Panc1 (cell line): ENCODE measurements at regions not wholly inside any gene's neighbourhood (a gene's known extent, or its start where the extent isn't known, plus 50 kb on each side); places are given as distances from the start of the nearest gene placed in this dataset.

Source experiments
- ATAC-seq: fragments of 200-7000 bp; cut with Tn5 transposase; 2 replicates; pipeline ENCODE4 v1.9.1; 2020; ENCODE audit warnings: mild to moderate bottlenecking, moderate library complexity
- BruUV-seq: library from RNA; stranded (reverse); fragments of 400-500 nt; replicated peaks from 2 replicates; lab custom pipeline; 2021; lab: Mats Ljungman, UMichigan
- CTCF ChIA-PET: fragments of 300-600 bp; sonication (Branson Sonifier 250); formaldehyde crosslinking; loops from one replicate; lab custom pipeline; 2022; ENCODE audit warnings: antibody characterized with exemption; lab: Charles Lee
- POLR2A ChIA-PET: fragments of 300-600 bp; sonication (Branson Sonifier 250); formaldehyde crosslinking; loops from one replicate; lab custom pipeline; 2022; ENCODE audit warnings: antibody characterized with exemption; lab: Charles Lee
- DNase-seq: peaks from one replicate; pipeline ENCODE4 v3.0.0-alpha.2; 2010; ENCODE audit warnings: low read depth, low spot score
- H3K27ac ChIP-seq: 2 replicates; pipeline ENCODE4 v1.5.1; 2011; ENCODE audit warnings: mild to moderate bottlenecking, low read length, inconsistent platforms
- H3K27me3 ChIP-seq: fragments of 200-500 bp; sonication (Bioruptor generic); 2 replicates; pipeline ENCODE4 v1.6.0; 2014; ENCODE audit warnings: low read length, inconsistent platforms; ENCODE audit not compliant: control insufficient read depth, insufficient read depth
- H3K36me3 ChIP-seq: fragments of 200-500 bp; sonication (Bioruptor generic); 2 replicates; pipeline ENCODE4 v1.5.1; 2014; ENCODE audit warnings: inconsistent platforms, mild to moderate bottlenecking, low read length, moderate library complexity; ENCODE audit not compliant: control insufficient read depth, insufficient read depth
- H3K4me1 ChIP-seq: 2 replicates; pipeline ENCODE4 v1.5.1; 2011; ENCODE audit warnings: inconsistent platforms, mild to moderate bottlenecking, low read length, moderate library complexity; ENCODE audit not compliant: control insufficient read depth, insufficient read depth
- H3K4me3 ChIP-seq, 2 experiments: 2 replicates each; pipeline ENCODE4 v1.5.1; 2011 to 2012; ENCODE audit warnings: low read depth in 2 of 2, low read length in 2 of 2, mild to moderate bottlenecking in 2 of 2, inconsistent platforms in 1 of 2, moderate library complexity in 1 of 2
- H3K9me3 ChIP-seq: fragments of 200-500 bp; sonication (Bioruptor generic); 2 replicates; pipeline ENCODE4 v1.5.1; 2014; ENCODE audit warnings: low read depth, mild to moderate bottlenecking, inconsistent platforms, low read length, moderate library complexity; ENCODE audit not compliant: control insufficient read depth, insufficient read depth
- POLR2AphosphoS5 ChIP-seq: IDR thresholded peaks from 2 replicates; pipeline ENCODE4 v1.6.1; 2012; ENCODE audit warnings: mild to moderate bottlenecking, low read depth, low read length, moderate library complexity
- SIN3A ChIP-seq: IDR thresholded peaks from 2 replicates; pipeline ENCODE4 v1.6.1; 2012; ENCODE audit warnings: low read depth, mild to moderate bottlenecking, low read length, moderate library complexity, borderline replicate concordance; ENCODE audit not compliant: insufficient read depth
- TCF7L2 ChIP-seq: IDR thresholded peaks from 2 replicates; pipeline ENCODE4 v1.6.1; 2011; ENCODE audit warnings: mild to moderate bottlenecking, low read depth, low read length, inconsistent platforms
- in situ Hi-C: cut with HindIII; loops from 2 replicates; pipeline ENCODE4 v1.10.0; 2016; ENCODE audit warnings: low sequenced_read_pairs, low pct_unique_long_range_greater_than_20kb
- intact Hi-C: fragments of 100-400 bp; cut with micrococcal nuclease; formaldehyde crosslinking; loops from one replicate; pipeline ENCODE4 v1.10.0; 2022; ENCODE audit not compliant: unreplicated experiment
- TF ChIP-seq, protein P1 (sequence below), 2 experiments: IDR thresholded peaks; 2 replicates each; pipeline ENCODE4 v1.6.1; 2011 to 2012; ENCODE audit warnings: low read depth in 2 of 2, control low read depth in 1 of 2, low read length in 1 of 2, mild to moderate bottlenecking in 1 of 2, moderate library complexity in 1 of 2; ENCODE audit not compliant: insufficient read depth in 1 of 2
- TF ChIP-seq, protein P2 (sequence below): fragments of 450-650 bp; IDR thresholded peaks from 2 replicates; pipeline ENCODE4 v1.5.1; 2017; ENCODE audit warnings: mild to moderate bottlenecking

DNA sequence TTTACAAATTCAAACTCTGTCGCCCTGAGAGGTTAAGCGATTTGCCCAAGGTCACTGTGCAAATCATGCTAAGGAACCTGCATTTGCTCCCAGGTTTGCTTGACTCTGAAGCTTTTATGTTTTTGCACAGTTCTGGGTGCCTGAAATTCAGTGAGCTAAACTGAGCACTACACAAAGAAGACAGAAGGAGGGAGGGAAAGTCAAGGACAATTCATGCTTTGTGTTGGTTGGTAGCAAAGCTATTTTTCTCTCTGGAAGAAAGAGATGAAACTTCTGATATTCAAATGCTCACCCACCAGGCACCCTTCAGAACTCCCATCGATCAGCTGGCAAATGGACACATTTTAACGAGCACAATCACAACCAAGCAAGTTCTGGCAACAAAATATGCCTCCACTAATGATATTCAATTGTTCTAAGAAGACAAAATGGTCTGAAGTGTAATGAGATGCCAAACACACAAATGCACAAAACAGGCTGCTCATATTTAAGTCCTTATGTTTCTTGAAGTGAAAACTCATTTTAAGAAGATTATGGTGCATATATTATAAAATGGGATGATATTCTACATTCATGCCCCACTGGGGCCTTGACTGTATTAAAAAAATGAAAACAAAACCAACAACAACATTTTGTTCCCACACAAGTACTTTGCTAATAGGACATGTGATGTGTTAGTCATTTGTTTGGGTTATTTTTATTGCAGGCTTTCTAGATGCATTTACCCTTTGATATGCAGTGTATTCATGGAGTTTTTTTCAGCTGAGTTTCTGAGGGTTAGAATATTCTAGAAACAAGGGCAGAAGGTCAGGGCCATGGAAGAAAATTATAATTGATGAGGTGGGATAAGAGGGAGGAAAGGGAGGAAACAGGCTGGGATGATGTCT is 445.6 kb upstream of the CELF4 start:
- Histone ChIP-seq H3K27me3 (no peaks in the 10 kb centered on the region), H3K4me3 (no peak overlapping the region), H3K9me3 (no peaks in the 10 kb centered on the region), H3K36me3 (no peaks in the 10 kb centered on the region), H3K27ac (no peak overlapping the region), H3K4me1 (no peaks in the 10 kb centered on the region)
- in situ Hi-C loops, result no loop called here
- BruUV-seq, result no TSS peak
- DNase-seq (no peak), ATAC-seq (no peak)
- CTCF ChIA-PET, result no interaction called here
- intact Hi-C loops, result no loop called here
- POLR2A ChIA-PET, result no interaction called here
- TF ChIP-seq TCF7L2, result no peak
- TF ChIP-seq, protein P1, sequence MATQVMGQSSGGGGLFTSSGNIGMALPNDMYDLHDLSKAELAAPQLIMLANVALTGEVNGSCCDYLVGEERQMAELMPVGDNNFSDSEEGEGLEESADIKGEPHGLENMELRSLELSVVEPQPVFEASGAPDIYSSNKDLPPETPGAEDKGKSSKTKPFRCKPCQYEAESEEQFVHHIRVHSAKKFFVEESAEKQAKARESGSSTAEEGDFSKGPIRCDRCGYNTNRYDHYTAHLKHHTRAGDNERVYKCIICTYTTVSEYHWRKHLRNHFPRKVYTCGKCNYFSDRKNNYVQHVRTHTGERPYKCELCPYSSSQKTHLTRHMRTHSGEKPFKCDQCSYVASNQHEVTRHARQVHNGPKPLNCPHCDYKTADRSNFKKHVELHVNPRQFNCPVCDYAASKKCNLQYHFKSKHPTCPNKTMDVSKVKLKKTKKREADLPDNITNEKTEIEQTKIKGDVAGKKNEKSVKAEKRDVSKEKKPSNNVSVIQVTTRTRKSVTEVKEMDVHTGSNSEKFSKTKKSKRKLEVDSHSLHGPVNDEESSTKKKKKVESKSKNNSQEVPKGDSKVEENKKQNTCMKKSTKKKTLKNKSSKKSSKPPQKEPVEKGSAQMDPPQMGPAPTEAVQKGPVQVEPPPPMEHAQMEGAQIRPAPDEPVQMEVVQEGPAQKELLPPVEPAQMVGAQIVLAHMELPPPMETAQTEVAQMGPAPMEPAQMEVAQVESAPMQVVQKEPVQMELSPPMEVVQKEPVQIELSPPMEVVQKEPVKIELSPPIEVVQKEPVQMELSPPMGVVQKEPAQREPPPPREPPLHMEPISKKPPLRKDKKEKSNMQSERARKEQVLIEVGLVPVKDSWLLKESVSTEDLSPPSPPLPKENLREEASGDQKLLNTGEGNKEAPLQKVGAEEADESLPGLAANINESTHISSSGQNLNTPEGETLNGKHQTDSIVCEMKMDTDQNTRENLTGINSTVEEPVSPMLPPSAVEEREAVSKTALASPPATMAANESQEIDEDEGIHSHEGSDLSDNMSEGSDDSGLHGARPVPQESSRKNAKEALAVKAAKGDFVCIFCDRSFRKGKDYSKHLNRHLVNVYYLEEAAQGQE (IDR thresholded peaks at IDR 0.05; ENCODE audit: insufficient read depth in 1 of 2, low read depth in 2 of 2, low read length in 1 of 2), result no peak
- TF ChIP-seq SIN3A, result no peak
- TF ChIP-seq, protein P2, sequence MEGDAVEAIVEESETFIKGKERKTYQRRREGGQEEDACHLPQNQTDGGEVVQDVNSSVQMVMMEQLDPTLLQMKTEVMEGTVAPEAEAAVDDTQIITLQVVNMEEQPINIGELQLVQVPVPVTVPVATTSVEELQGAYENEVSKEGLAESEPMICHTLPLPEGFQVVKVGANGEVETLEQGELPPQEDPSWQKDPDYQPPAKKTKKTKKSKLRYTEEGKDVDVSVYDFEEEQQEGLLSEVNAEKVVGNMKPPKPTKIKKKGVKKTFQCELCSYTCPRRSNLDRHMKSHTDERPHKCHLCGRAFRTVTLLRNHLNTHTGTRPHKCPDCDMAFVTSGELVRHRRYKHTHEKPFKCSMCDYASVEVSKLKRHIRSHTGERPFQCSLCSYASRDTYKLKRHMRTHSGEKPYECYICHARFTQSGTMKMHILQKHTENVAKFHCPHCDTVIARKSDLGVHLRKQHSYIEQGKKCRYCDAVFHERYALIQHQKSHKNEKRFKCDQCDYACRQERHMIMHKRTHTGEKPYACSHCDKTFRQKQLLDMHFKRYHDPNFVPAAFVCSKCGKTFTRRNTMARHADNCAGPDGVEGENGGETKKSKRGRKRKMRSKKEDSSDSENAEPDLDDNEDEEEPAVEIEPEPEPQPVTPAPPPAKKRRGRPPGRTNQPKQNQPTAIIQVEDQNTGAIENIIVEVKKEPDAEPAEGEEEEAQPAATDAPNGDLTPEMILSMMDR, result no peak
- TF ChIP-seq POLR2AphosphoS5, result no peak

DNA sequence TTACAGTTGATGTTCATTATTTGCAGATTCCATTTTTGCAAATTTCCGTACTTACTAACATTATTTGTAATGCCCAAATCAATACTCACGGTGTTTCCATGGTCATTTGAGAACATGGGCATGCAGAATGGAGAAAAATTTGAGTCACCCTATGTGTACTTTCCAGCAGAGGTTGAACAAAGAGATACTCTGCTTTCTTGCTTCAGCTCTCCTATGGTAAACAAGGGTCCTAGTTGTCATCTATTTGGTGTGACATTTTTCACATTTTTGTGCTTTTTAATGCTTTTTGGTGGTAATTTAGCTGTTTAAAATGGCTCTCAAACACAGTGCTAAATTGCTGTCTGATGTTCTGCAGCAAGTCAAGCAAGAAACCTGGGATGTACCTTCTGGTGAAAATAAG is 444.4 kb upstream of the CELF4 start:
- Histone ChIP-seq H3K27me3 (no peaks in the 10 kb centered on the region), H3K9me3 (no peaks in the 10 kb centered on the region), H3K27ac (no peak overlapping the region), H3K4me3 (no peak overlapping the region), H3K4me1 (no peaks in the 10 kb centered on the region), H3K36me3 (no peaks in the 10 kb centered on the region)
- no peak for ATAC-seq
- no peak for DNase-seq
- in situ Hi-C loops (no loop called here), intact Hi-C loops (no loop called here)
- POLR2A ChIA-PET, result no interaction called here
- no peak for TF ChIP-seq TCF7L2
- CTCF ChIA-PET, result no interaction called here
- BruUV-seq, result no TSS peak

DNA sequence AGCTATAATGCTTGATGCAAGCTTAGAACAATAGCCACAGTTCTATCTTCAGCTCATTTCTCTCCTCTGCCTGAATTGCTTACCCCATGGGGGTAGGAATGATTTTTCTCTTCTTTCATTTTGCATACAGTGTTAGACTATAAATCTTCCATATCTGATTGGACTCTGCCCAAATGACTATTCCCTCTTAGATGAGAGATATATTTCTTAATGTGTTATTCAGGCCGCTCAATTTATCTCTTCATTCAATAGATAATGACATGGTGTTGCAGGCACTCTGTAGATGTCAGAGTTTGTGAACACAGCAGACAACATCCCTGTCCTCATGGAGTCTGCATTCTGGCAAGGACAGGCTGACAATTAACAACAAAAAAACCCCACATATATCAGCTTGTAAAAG is 443.7 kb upstream of the CELF4 start:
- no peaks in the 10 kb centered on the region for H3K27me3 ChIP-seq
- no peak for DNase-seq
- no peaks in the 10 kb centered on the region for H3K36me3 ChIP-seq
- H3K4me3 ChIP-seq, result no peak overlapping the region
- in situ Hi-C loops (no loop called here), intact Hi-C loops (no loop called here)
- no peak for ATAC-seq
- H3K9me3 ChIP-seq, result no peaks in the 10 kb centered on the region
- no peaks in the 10 kb centered on the region for H3K4me1 ChIP-seq
- ChIA-PET POLR2A (no interaction called here), CTCF (no interaction called here)
- H3K27ac ChIP-seq, result no peak overlapping the region
- TF ChIP-seq POLR2AphosphoS5 (no peak), SIN3A (no peak), TCF7L2 (no peak)
- TF ChIP-seq, protein P1 (IDR thresholded peaks at IDR 0.05; ENCODE audit: insufficient read depth in 1 of 2, low read depth in 2 of 2, low read length in 1 of 2), result no peak
- TF ChIP-seq, protein P2, result no peak
- no TSS peak for BruUV-seq
